ENCODE measurements at regions not wholly inside any gene's neighbourhood (a gene's known extent, or its start where the extent isn't known, plus 50 kb on each side); places are given as distances from the start of the nearest gene placed in this dataset.

- ChIA-PET CTCF (no interaction called here), POLR2A (no interaction called here)
- Histone ChIP-seq H3K27me3 (ENCODE audit: control insufficient read depth, insufficient read depth, low read length) (no peaks in the 10 kb centered on the region; the same call in none of the 2 replicates), H3K36me3 (ENCODE audit: control insufficient read depth, insufficient read depth, low read length) (no peaks in the 10 kb centered on the region), H3K4me3 (ENCODE audit: low read depth in 2 of 2, low read length in 2 of 2) (no peak overlapping the region), H3K27ac (ENCODE audit: low read length) (no peak overlapping the region), H3K4me1 (ENCODE audit: control insufficient read depth, insufficient read depth, low read length) (no peaks in the 10 kb centered on the region), H3K9me3 (ENCODE audit: control insufficient read depth, insufficient read depth, low read depth, low read length) (no peaks in the 10 kb centered on the region; the same call in 1 of the 2 replicates)
- ATAC-seq (no peak), DNase-seq (ENCODE audit: low read depth, low spot score) (no peak)
- BruUV-seq (replicated peaks), result no TSS peak
- intact Hi-C loops (cut with micrococcal nuclease; ENCODE audit: unreplicated experiment) (no loop called here), in situ Hi-C loops (cut with HindIII; ENCODE audit: low pct_unique_long_range_greater_than_20kb, low sequenced_read_pairs) (no loop called here)
- no peak for TF ChIP-seq SIN3A (IDR thresholded peaks at IDR 0.05; ENCODE audit: borderline replicate concordance, insufficient read depth, low read depth, low read length)
- no peak for TF ChIP-seq TCF7L2 (IDR thresholded peaks at IDR 0.05; ENCODE audit: low read depth, low read length)
- TF ChIP-seq, protein P1, sequence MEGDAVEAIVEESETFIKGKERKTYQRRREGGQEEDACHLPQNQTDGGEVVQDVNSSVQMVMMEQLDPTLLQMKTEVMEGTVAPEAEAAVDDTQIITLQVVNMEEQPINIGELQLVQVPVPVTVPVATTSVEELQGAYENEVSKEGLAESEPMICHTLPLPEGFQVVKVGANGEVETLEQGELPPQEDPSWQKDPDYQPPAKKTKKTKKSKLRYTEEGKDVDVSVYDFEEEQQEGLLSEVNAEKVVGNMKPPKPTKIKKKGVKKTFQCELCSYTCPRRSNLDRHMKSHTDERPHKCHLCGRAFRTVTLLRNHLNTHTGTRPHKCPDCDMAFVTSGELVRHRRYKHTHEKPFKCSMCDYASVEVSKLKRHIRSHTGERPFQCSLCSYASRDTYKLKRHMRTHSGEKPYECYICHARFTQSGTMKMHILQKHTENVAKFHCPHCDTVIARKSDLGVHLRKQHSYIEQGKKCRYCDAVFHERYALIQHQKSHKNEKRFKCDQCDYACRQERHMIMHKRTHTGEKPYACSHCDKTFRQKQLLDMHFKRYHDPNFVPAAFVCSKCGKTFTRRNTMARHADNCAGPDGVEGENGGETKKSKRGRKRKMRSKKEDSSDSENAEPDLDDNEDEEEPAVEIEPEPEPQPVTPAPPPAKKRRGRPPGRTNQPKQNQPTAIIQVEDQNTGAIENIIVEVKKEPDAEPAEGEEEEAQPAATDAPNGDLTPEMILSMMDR (IDR thresholded peaks at IDR 0.05), result no peak
Observed at GRCh38 chr17:79552824-79553223, 58.0 kb downstream of the RBFOX3 start.

- Histone ChIP-seq H3K9me3 (ENCODE audit: control insufficient read depth, insufficient read depth, low read depth, low read length) (no peaks in the 10 kb centered on the region; the same call in 1 of the 2 replicates), H3K27ac (ENCODE audit: low read length) (no peak overlapping the region), H3K36me3 (ENCODE audit: control insufficient read depth, insufficient read depth, low read length) (no peaks in the 10 kb centered on the region), H3K4me3 (ENCODE audit: low read depth in 2 of 2, low read length in 2 of 2) (no peak overlapping the region), H3K27me3 (ENCODE audit: control insufficient read depth, insufficient read depth, low read length) (no peaks in the 10 kb centered on the region; the same call in none of the 2 replicates), H3K4me1 (ENCODE audit: control insufficient read depth, insufficient read depth, low read length) (no peaks in the 10 kb centered on the region)
- BruUV-seq (replicated peaks), result no TSS peak
- ATAC-seq (no peak), DNase-seq (ENCODE audit: low read depth, low spot score) (no peak)
- TF ChIP-seq, protein P2, sequence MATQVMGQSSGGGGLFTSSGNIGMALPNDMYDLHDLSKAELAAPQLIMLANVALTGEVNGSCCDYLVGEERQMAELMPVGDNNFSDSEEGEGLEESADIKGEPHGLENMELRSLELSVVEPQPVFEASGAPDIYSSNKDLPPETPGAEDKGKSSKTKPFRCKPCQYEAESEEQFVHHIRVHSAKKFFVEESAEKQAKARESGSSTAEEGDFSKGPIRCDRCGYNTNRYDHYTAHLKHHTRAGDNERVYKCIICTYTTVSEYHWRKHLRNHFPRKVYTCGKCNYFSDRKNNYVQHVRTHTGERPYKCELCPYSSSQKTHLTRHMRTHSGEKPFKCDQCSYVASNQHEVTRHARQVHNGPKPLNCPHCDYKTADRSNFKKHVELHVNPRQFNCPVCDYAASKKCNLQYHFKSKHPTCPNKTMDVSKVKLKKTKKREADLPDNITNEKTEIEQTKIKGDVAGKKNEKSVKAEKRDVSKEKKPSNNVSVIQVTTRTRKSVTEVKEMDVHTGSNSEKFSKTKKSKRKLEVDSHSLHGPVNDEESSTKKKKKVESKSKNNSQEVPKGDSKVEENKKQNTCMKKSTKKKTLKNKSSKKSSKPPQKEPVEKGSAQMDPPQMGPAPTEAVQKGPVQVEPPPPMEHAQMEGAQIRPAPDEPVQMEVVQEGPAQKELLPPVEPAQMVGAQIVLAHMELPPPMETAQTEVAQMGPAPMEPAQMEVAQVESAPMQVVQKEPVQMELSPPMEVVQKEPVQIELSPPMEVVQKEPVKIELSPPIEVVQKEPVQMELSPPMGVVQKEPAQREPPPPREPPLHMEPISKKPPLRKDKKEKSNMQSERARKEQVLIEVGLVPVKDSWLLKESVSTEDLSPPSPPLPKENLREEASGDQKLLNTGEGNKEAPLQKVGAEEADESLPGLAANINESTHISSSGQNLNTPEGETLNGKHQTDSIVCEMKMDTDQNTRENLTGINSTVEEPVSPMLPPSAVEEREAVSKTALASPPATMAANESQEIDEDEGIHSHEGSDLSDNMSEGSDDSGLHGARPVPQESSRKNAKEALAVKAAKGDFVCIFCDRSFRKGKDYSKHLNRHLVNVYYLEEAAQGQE (IDR thresholded peaks at IDR 0.05; ENCODE audit: insufficient read depth in 1 of 2, low read depth in 2 of 2, low read length in 1 of 2), result no peak
- POLR2A ChIA-PET, result interaction anchor here (0.7 kb wide), 1 partner anchor 29 kb away, joined by 3 read pairs; no protein-coding TSS in a partner anchor
- intact Hi-C loops (cut with micrococcal nuclease; ENCODE audit: unreplicated experiment) (no loop called here), in situ Hi-C loops (cut with HindIII; ENCODE audit: low pct_unique_long_range_greater_than_20kb, low sequenced_read_pairs) (no loop called here)
- CTCF ChIA-PET, result no interaction called here
Observed at GRCh38 chr17:79552405-79552804, 58.4 kb downstream of the RBFOX3 start.

GRCh38 chr17:79549141-79549915 lies 61.5 kb downstream of the RBFOX3 start:
- BruUV-seq (replicated peaks), result no TSS peak
- ATAC-seq (no peak), DNase-seq (ENCODE audit: low read depth, low spot score) (no peak)
- no peaks in the 10 kb centered on the region for H3K36me3 ChIP-seq (ENCODE audit: control insufficient read depth, insufficient read depth, low read length)
- intact Hi-C loops (cut with micrococcal nuclease; ENCODE audit: unreplicated experiment) (no loop called here), in situ Hi-C loops (cut with HindIII; ENCODE audit: low pct_unique_long_range_greater_than_20kb, low sequenced_read_pairs) (no loop called here)
- H3K27me3 ChIP-seq (ENCODE audit: control insufficient read depth, insufficient read depth, low read length), result peaks cover 9% of the 10 kb centered on the region
- ChIA-PET POLR2A (no interaction called here), CTCF (no interaction called here)
- no peaks in the 10 kb centered on the region for H3K4me1 ChIP-seq (ENCODE audit: control insufficient read depth, insufficient read depth, low read length)
- no peaks in the 10 kb centered on the region; the same call in 1 of the 2 replicates for H3K9me3 ChIP-seq (ENCODE audit: control insufficient read depth, insufficient read depth, low read depth, low read length)
- H3K4me3 ChIP-seq (ENCODE audit: low read depth in 2 of 2, low read length in 2 of 2), result no peak overlapping the region
- no peak overlapping the region for H3K27ac ChIP-seq (ENCODE audit: low read length)
- TF ChIP-seq POLR2AphosphoS5 (IDR thresholded peaks at IDR 0.05; ENCODE audit: low read depth, low read length) (no peak), SIN3A (IDR thresholded peaks at IDR 0.05; ENCODE audit: borderline replicate concordance, insufficient read depth, low read depth, low read length) (no peak), TCF7L2 (IDR thresholded peaks at IDR 0.05; ENCODE audit: low read depth, low read length) (no peak)
- TF ChIP-seq, protein P2 (IDR thresholded peaks at IDR 0.05; ENCODE audit: insufficient read depth in 1 of 2, low read depth in 2 of 2, low read length in 1 of 2), result no peak
- TF ChIP-seq, protein P1 (IDR thresholded peaks at IDR 0.05), result no peak
